CD4-positive, CD25-positive, alpha-beta regulatory T cell (primary cell): ENCODE measurements at regions not wholly inside any gene's neighbourhood (a gene's known extent, or its start where the extent isn't known, plus 50 kb on each side); places are given as distances from the start of the nearest gene placed in this dataset.

Experiments
- ATAC-seq, 2 donors: fragments of 150-1000 bp; cut with Tn5 transposase; one replicate each; pipeline ENCODE4 v1.10.0; 2021; ENCODE audit warnings: low read depth in 2 of 2, moderate number of reproducible peaks in 2 of 2, moderate library complexity in 1 of 2
- DNase-seq, 3 donors: peaks; one replicate each; pipeline versions ENCODE4 v3.0.0 to v3.0.0-alpha.2; 2012 to 2022; ENCODE audit warnings: mixed read lengths in 1 of 3
- H3K27ac ChIP-seq: one replicate; pipeline ENCODE4 v1.7.0; 2013; ENCODE audit warnings: mild to moderate bottlenecking, low read length; ENCODE audit not compliant: insufficient read depth, poor library complexity, severe bottlenecking
- H3K27me3 ChIP-seq: one replicate; pipeline ENCODE4 v1.7.0; 2013; ENCODE audit warnings: low read length; ENCODE audit not compliant: control insufficient read depth, insufficient read depth
- H3K36me3 ChIP-seq: one replicate; pipeline ENCODE4 v1.7.0; 2013; ENCODE audit warnings: mild to moderate bottlenecking, low read length, moderate library complexity; ENCODE audit not compliant: control insufficient read depth, insufficient read depth
- H3K4me1 ChIP-seq: 2 replicates; pipeline ENCODE4 v1.7.0; 2013; ENCODE audit warnings: mild to moderate bottlenecking, low read length; ENCODE audit not compliant: insufficient read depth, control insufficient read depth, poor library complexity, severe bottlenecking
- H3K4me3 ChIP-seq: one replicate; pipeline ENCODE4 v1.7.0; 2013; ENCODE audit warnings: low read depth, mild to moderate bottlenecking, low read length, moderate library complexity
- H3K9me3 ChIP-seq, 2 experiments: 1 replicate in 1 of 2; 2 replicates in 1 of 2; pipeline ENCODE4 v1.7.0; 2013; ENCODE audit warnings: low read length in 2 of 2, mild to moderate bottlenecking in 1 of 2, moderate library complexity in 1 of 2; ENCODE audit not compliant: control insufficient read depth in 2 of 2
- H3K27ac Mint-ChIP-seq, 3 donors: one replicate each; pipeline ENCODE4 v1.8.0; 2020 to 2022; ENCODE audit warnings: mild to moderate bottlenecking in 3 of 3, mixed read lengths in 3 of 3, moderate library complexity in 2 of 3
- H3K27me3 Mint-ChIP-seq: one replicate; pipeline ENCODE4 v1.8.0; 2022; ENCODE audit warnings: mild to moderate bottlenecking, mixed read lengths
- H3K36me3 Mint-ChIP-seq: one replicate; pipeline ENCODE4 v1.8.0; 2020; ENCODE audit warnings: mixed read lengths
- H3K4me1 Mint-ChIP-seq, 4 donors: one replicate each; pipeline ENCODE4 v1.8.0; 2020 to 2022; ENCODE audit warnings: mixed read lengths in 4 of 4, mild to moderate bottlenecking in 1 of 4
- H3K4me3 Mint-ChIP-seq, 4 donors: one replicate each; pipeline ENCODE4 v1.8.0; 2020 to 2022; ENCODE audit warnings: mild to moderate bottlenecking in 4 of 4, mixed read lengths in 4 of 4, moderate library complexity in 3 of 4
- H3K9me3 Mint-ChIP-seq, 7 donors: one replicate each; pipeline ENCODE4 v1.8.0; 2020 to 2022; ENCODE audit warnings: mixed read lengths in 7 of 7, mild to moderate bottlenecking in 3 of 7, moderate library complexity in 2 of 7

GRCh38 chr1:39085174-39085573 lies 59.0 kb downstream of the NDUFS5 start:
- Mint-ChIP-seq H3K36me3 (no peaks in the 10 kb centered on the region), H3K4me1 (peaks cover 0 to 14% (median 6%) of the 10 kb centered on the region in 4 donors), H3K4me3 (no peak overlapping the region), H3K27ac (no peak overlapping the region), H3K9me3 (peaks cover 0 to 2% (median 0%) of the 10 kb centered on the region in 7 donors), H3K27me3 (peaks cover 35% of the 10 kb centered on the region)
- Histone ChIP-seq H3K9me3 (no peaks in the 10 kb centered on the region), H3K4me1 (peaks cover 9% of the 10 kb centered on the region), H3K27me3 (peaks cover 25% of the 10 kb centered on the region), H3K36me3 (no peaks in the 10 kb centered on the region), H3K27ac (no peak overlapping the region), H3K4me3 (no peak overlapping the region)
- ATAC-seq = no peak
- no peak for DNase-seq

GRCh38 chr1:39086386-39086785 lies 60.2 kb downstream of the NDUFS5 start:
- no peaks in the 10 kb centered on the region for H3K36me3 Mint-ChIP-seq
- peaks cover 20% of the 10 kb centered on the region for H3K27me3 ChIP-seq
- H3K4me1 Mint-ChIP-seq = peaks cover 0 to 11% (median 2%) of the 10 kb centered on the region in 4 donors
- DNase-seq (no peak), ATAC-seq (no peak)
- H3K9me3 Mint-ChIP-seq = peaks cover 0 to 2% (median 0%) of the 10 kb centered on the region in 7 donors
- no peaks in the 10 kb centered on the region for H3K36me3 ChIP-seq
- H3K27ac Mint-ChIP-seq = no peak overlapping the region
- H3K4me1 ChIP-seq = peaks cover 9% of the 10 kb centered on the region
- H3K27ac ChIP-seq = no peak overlapping the region
- H3K4me3 Mint-ChIP-seq = no peak overlapping the region
- no peak overlapping the region for H3K4me3 ChIP-seq
- H3K27me3 Mint-ChIP-seq = peaks cover 30% of the 10 kb centered on the region
- H3K9me3 ChIP-seq = no peaks in the 10 kb centered on the region

GRCh38 chr1:39086865-39087409 lies 60.8 kb downstream of the NDUFS5 start:
- Histone ChIP-seq H3K4me1 (peaks cover 5% of the 10 kb centered on the region), H3K36me3 (no peaks in the 10 kb centered on the region), H3K27me3 (peaks cover 20% of the 10 kb centered on the region), H3K4me3 (no peak overlapping the region), H3K9me3 (no peaks in the 10 kb centered on the region), H3K27ac (no peak overlapping the region)
- ATAC-seq = no peak
- Mint-ChIP-seq H3K4me1 (peaks cover 0 to 11% (median 2%) of the 10 kb centered on the region in 4 donors), H3K27ac (no peak overlapping the region), H3K4me3 (no peak overlapping the region), H3K36me3 (no peaks in the 10 kb centered on the region), H3K9me3 (peaks cover 0 to 2% (median 0%) of the 10 kb centered on the region in 7 donors), H3K27me3 (peaks cover 30% of the 10 kb centered on the region)
- DNase-seq = no peak

GRCh38 chr1:39087435-39087834 lies 61.3 kb downstream of the NDUFS5 start:
- Histone ChIP-seq H3K9me3 (no peaks in the 10 kb centered on the region), H3K36me3 (no peaks in the 10 kb centered on the region), H3K4me3 (no peak overlapping the region), H3K4me1 (peaks cover 4% of the 10 kb centered on the region), H3K27me3 (peaks cover 17% of the 10 kb centered on the region), H3K27ac (no peak overlapping the region)
- H3K9me3 Mint-ChIP-seq = peaks cover 0 to 2% (median 0%) of the 10 kb centered on the region in 7 donors
- H3K36me3 Mint-ChIP-seq = no peaks in the 10 kb centered on the region
- H3K27me3 Mint-ChIP-seq = peaks cover 29% of the 10 kb centered on the region
- peaks cover 0 to 10% (median 3%) of the 10 kb centered on the region in 4 donors for H3K4me1 Mint-ChIP-seq
- no peak overlapping the region for H3K27ac Mint-ChIP-seq
- no peak for DNase-seq
- H3K4me3 Mint-ChIP-seq = no peak overlapping the region
- ATAC-seq = no peak

GRCh38 chr1:39088658-39089057 lies 62.5 kb downstream of the NDUFS5 start:
- no peak for DNase-seq
- no peaks in the 10 kb centered on the region for H3K9me3 ChIP-seq
- Mint-ChIP-seq H3K4me1 (peaks cover 0 to 9% (median 6%) of the 10 kb centered on the region in 4 donors), H3K9me3 (no peaks in the 10 kb centered on the region), H3K36me3 (no peaks in the 10 kb centered on the region), H3K27ac (no peak overlapping the region), H3K4me3 (no peak overlapping the region), H3K27me3 (peaks cover 18% of the 10 kb centered on the region)
- no peaks in the 10 kb centered on the region for H3K36me3 ChIP-seq
- ATAC-seq = no peak
- H3K27ac ChIP-seq = no peak overlapping the region
- peaks cover 6% of the 10 kb centered on the region for H3K27me3 ChIP-seq
- peaks cover 5% of the 10 kb centered on the region for H3K4me1 ChIP-seq
- H3K4me3 ChIP-seq = no peak overlapping the region

- ATAC-seq (no peak), DNase-seq (no peak)
- Histone ChIP-seq H3K27me3 (peaks cover under 1% of the 10 kb centered on the region), H3K36me3 (no peaks in the 10 kb centered on the region), H3K27ac (no peak overlapping the region), H3K4me1 (peaks cover 5% of the 10 kb centered on the region), H3K9me3 (no peaks in the 10 kb centered on the region), H3K4me3 (no peak overlapping the region)
- peaks cover 0 to 9% (median 6%) of the 10 kb centered on the region in 4 donors for H3K4me1 Mint-ChIP-seq
- H3K36me3 Mint-ChIP-seq = no peaks in the 10 kb centered on the region
- H3K27ac Mint-ChIP-seq = no peak overlapping the region
- H3K4me3 Mint-ChIP-seq = no peak overlapping the region
- H3K9me3 Mint-ChIP-seq = no peaks in the 10 kb centered on the region
- H3K27me3 Mint-ChIP-seq = peaks cover 15% of the 10 kb centered on the region
Observed at GRCh38 chr1:39089931-39090521, 63.9 kb downstream of the NDUFS5 start.

GRCh38 chr1:39090757-39091380 lies 64.7 kb downstream of the NDUFS5 start:
- DNase-seq = no peak
- Histone ChIP-seq H3K4me3 (no peak overlapping the region), H3K36me3 (no peaks in the 10 kb centered on the region), H3K9me3 (no peaks in the 10 kb centered on the region), H3K4me1 (peaks cover 5% of the 10 kb centered on the region), H3K27ac (no peak overlapping the region), H3K27me3 (no peaks in the 10 kb centered on the region)
- no peak for ATAC-seq
- Mint-ChIP-seq H3K36me3 (no peaks in the 10 kb centered on the region), H3K4me1 (peaks cover 0 to 9% (median 6%) of the 10 kb centered on the region in 4 donors), H3K27ac (no peak overlapping the region), H3K4me3 (no peak overlapping the region), H3K9me3 (no peaks in the 10 kb centered on the region), H3K27me3 (peaks cover 15% of the 10 kb centered on the region)
